WERI-Rb-1 (cell line): ENCODE measurements at regions not wholly inside any gene's neighbourhood (a gene's known extent, or its start where the extent isn't known, plus 50 kb on each side); places are given as distances from the start of the nearest gene placed in this dataset.

Experiments used
- DNase-seq: peaks from one replicate; pipeline ENCODE4 v3.0.0-alpha.2; 2020
- H3K27ac ChIP-seq: fragments of 250-450 bp; sonication (Bioruptor Pico); 2 replicates; pipeline ENCODE4 v1.5.1; 2020; ENCODE audit warnings: mild to moderate bottlenecking, moderate library complexity
- H3K27me3 ChIP-seq: fragments of 250-450 bp; sonication (Bioruptor Pico); 2 replicates; pipeline ENCODE4 v1.5.1; 2021; ENCODE audit warnings: mild to moderate bottlenecking, low read depth, moderate library complexity; ENCODE audit not compliant: insufficient read depth, severe bottlenecking
- H3K36me3 ChIP-seq: fragments of 250-450 bp; sonication (Bioruptor Pico); 2 replicates; pipeline ENCODE4 v1.5.1; 2020; ENCODE audit warnings: mild to moderate bottlenecking, moderate library complexity
- H3K4me3 ChIP-seq: 2 replicates; pipeline ENCODE4 v1.5.1; 2011; ENCODE audit warnings: low read depth, mild to moderate bottlenecking, control low read depth, low read length
- H3K9me3 ChIP-seq: fragments of 250-450 bp; sonication (Bioruptor Pico); 2 replicates; pipeline ENCODE4 v1.5.1; 2021; ENCODE audit warnings: mild to moderate bottlenecking, moderate library complexity; ENCODE audit not compliant: severe bottlenecking
- TF ChIP-seq, protein P1 (sequence below): IDR thresholded peaks from 2 replicates; pipeline ENCODE4 v1.5.1; 2011; ENCODE audit warnings: low read depth, mild to moderate bottlenecking, control low read depth, inconsistent platforms, low read length

DNA sequence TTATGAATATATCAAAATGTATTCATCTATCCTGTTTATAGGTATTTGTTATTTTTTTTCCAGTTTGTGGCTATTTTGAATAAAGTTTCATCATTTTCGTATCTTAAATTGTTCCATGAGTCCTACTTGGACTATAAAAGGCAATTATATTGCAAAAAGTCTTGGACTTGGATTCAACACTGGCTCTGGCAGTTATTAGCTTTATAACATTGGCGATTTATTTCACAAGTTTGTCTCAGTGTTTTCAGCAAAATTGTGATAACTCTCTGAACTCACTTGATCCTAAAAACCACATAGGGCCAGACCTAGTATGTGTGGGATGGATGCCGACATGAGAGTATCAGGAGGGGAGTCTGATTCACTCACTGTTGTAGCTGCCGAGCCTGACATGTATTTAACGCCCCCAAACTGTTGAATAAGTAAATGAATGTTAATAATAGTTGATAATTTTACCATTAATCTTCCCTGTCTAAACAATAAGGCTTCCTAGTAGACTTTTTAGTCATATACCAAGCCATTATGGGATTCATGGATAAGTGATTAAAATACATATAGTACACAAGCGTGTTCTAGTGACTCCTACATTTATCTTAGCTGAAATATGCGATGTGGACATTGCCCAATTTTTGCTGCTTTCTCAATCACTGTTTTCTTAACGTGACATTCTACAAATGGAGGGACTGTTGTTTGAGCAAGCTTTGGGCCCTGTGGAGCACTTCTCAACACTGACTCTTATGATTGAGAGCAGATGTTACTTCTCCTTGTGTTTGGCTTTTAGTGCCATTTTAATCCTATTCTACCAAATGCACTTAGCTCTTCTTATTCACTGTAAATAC is 907.6 kb downstream of the EPHA4 start:
- DNase-seq: no peak
- TF ChIP-seq, protein P1, sequence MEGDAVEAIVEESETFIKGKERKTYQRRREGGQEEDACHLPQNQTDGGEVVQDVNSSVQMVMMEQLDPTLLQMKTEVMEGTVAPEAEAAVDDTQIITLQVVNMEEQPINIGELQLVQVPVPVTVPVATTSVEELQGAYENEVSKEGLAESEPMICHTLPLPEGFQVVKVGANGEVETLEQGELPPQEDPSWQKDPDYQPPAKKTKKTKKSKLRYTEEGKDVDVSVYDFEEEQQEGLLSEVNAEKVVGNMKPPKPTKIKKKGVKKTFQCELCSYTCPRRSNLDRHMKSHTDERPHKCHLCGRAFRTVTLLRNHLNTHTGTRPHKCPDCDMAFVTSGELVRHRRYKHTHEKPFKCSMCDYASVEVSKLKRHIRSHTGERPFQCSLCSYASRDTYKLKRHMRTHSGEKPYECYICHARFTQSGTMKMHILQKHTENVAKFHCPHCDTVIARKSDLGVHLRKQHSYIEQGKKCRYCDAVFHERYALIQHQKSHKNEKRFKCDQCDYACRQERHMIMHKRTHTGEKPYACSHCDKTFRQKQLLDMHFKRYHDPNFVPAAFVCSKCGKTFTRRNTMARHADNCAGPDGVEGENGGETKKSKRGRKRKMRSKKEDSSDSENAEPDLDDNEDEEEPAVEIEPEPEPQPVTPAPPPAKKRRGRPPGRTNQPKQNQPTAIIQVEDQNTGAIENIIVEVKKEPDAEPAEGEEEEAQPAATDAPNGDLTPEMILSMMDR: no peak
- H3K9me3 ChIP-seq: no peaks in the 10 kb centered on the region
- H3K36me3 ChIP-seq: no peaks in the 10 kb centered on the region
- no peaks in the 10 kb centered on the region for H3K27me3 ChIP-seq
- H3K4me3 ChIP-seq: no peak overlapping the region
- no peak overlapping the region for H3K27ac ChIP-seq

DNA sequence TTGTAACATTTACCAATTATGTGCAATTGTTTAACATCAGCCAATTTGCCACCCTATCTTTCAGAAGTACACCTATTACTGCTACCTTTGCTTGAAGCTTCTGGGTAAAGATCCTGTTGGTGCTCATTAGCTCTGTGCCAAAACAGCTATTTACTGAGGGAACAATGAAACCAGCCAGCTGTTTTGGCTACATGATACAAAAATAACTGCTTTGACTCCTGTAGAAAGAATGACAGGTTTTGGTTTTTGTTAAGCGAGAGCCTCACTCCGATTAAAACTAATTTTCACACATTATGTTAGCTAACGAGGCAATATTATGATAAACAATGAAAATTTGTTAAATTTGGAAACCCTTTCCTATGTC is 907.0 kb downstream of the EPHA4 start:
- Histone ChIP-seq H3K36me3 (no peaks in the 10 kb centered on the region), H3K4me3 (no peak overlapping the region), H3K9me3 (no peaks in the 10 kb centered on the region), H3K27me3 (no peaks in the 10 kb centered on the region), H3K27ac (no peak overlapping the region)
- no peak for DNase-seq
- TF ChIP-seq, protein P1: no peak

DNA sequence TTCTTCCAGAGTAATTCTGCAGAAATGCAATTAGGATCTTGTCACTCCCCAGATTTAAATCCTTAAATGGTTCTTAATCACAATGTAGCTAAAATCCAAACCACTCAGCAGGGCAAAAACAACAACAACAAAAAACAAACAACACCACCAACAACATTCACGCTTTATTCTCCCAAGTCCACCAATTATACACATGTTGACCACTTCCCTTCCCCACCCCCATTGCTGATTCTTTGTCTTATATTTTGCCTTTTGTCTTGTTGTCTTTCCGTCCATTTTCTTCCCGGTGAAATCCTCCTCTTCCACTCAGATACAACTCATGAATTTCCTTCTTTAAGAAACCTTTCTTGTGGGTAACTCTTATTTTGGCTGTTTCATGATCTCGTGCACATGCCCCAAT is 902.8 kb downstream of the EPHA4 start:
- Histone ChIP-seq H3K4me3 (no peak overlapping the region), H3K27ac (no peak overlapping the region), H3K27me3 (no peaks in the 10 kb centered on the region), H3K9me3 (no peaks in the 10 kb centered on the region), H3K36me3 (no peaks in the 10 kb centered on the region)
- no peak for DNase-seq
- TF ChIP-seq, protein P1: no peak

DNA sequence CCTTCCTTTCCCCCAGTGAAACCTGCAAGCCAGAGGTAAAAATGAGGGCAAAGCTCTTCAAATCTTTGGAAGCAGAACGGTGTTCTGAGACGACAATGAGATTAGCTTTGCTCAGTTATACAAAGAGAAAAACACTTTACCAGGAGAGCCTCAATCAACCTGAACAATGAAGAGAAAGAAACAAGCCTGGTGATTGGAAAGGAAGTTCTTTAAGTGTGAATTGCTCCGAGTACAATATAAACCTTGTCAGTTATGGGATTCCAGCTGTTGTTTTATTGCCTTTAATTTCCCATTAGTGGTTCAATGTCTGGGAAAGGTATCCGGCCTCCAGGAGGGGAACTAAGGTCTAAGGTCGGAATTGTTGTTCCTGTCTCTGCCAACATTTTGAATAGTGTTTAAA is 901.6 kb downstream of the EPHA4 start:
- H3K27me3 ChIP-seq: no peaks in the 10 kb centered on the region
- no peaks in the 10 kb centered on the region for H3K36me3 ChIP-seq
- no peaks in the 10 kb centered on the region for H3K9me3 ChIP-seq
- no peak for DNase-seq
- H3K4me3 ChIP-seq: no peak overlapping the region
- TF ChIP-seq, protein P1: no peak
- H3K27ac ChIP-seq: no peak overlapping the region

DNA sequence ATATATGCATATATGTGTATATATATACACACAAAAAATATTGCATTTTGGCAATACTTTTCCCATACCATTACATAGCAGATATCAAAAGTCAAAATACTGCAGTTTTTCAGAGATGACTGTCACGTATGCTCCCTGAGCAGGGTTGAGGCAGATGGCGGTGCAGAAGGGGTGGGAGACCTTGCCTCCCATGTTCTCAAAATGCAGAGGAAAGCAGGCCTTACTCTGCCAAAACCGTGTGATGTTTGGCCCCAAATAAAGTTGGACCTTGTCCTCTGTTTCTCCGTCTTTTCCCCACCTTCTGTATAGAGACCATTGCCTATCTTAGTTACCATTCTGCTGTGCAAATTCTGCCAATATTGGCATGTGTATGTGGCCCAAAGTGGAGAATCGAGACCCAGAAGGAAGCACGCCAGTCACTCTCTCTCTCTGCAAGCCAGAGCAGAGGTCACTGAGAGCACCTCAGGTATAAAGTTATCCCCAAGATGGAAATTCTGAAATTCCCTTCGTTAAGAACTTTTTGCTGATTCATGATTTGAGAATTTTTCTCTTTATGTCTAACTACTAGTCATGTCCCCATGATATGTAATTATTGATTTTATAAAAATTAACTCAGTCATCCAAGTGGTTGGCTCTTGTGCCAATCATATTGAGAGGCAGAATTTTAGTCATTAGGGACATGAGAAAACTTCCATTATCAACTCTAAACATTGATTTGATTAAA is 898.8 kb downstream of the EPHA4 start:
- H3K9me3 ChIP-seq: no peaks in the 10 kb centered on the region
- H3K27ac ChIP-seq: no peak overlapping the region
- H3K36me3 ChIP-seq: no peaks in the 10 kb centered on the region
- TF ChIP-seq, protein P1: no peak
- DNase-seq: no peak
- no peak overlapping the region for H3K4me3 ChIP-seq
- H3K27me3 ChIP-seq: no peaks in the 10 kb centered on the region
